Ishikawa (cell line): ENCODE measurements at regions not wholly inside any gene's neighbourhood (a gene's known extent, or its start where the extent isn't known, plus 50 kb on each side); places are given as distances from the start of the nearest gene placed in this dataset.

ENCODE experiments used
- CEBPB ChIP-seq: IDR thresholded peaks from 2 replicates; pipeline ENCODE4 v1.6.1; 2012
- CREB1 ChIP-seq: IDR thresholded peaks from 2 replicates; pipeline ENCODE4 v1.6.1; 2012; ENCODE audit warnings: low read depth
- EP300 ChIP-seq: IDR thresholded peaks from 2 replicates; pipeline ENCODE4 v1.6.1; 2012; ENCODE audit warnings: borderline replicate concordance
- FOXM1 ChIP-seq: IDR thresholded peaks from 2 replicates; pipeline ENCODE4 v1.6.1; 2012; ENCODE audit warnings: low read depth, borderline replicate concordance
- NFIC ChIP-seq: IDR thresholded peaks from 2 replicates; pipeline ENCODE4 v1.6.1; 2012
- RAD21 ChIP-seq: IDR thresholded peaks from 2 replicates; pipeline ENCODE4 v1.6.1; 2012; ENCODE audit warnings: low read depth
- TAF1 ChIP-seq: IDR thresholded peaks from 2 replicates; pipeline ENCODE4 v1.6.1; 2012; ENCODE audit warnings: low read depth, mild to moderate bottlenecking
- YY1 ChIP-seq: IDR thresholded peaks from 2 replicates; pipeline ENCODE4 v1.6.1; 2012; ENCODE audit warnings: low read depth
- TF ChIP-seq, protein P1 (sequence below): IDR thresholded peaks from 2 replicates; pipeline ENCODE4 v1.6.1; 2012; ENCODE audit warnings: low read depth, mild to moderate bottlenecking
- TF ChIP-seq, protein P2 (sequence below): IDR thresholded peaks from 2 replicates; pipeline ENCODE4 v1.6.1; 2012

DNA sequence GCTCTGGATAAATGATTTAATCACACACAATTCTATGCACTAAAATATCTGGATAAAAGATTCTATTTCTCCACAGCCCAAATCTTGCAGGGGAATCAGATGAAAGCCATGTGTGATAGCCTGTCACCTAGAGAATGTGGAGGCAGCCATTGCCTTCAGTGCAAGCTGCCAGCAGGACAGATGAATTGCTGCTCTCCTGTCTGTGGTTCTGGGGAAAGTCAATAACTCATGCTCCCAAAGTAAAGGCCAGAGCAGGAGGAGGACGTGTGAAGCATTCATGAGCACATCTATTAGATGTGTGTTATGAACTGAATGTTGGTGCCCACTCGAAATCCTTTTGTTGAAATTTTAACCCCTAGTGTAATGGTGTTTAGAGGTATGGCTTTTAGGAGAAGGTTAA is 195.1 kb downstream of the RDH14 start:
- TF ChIP-seq, protein P1, sequence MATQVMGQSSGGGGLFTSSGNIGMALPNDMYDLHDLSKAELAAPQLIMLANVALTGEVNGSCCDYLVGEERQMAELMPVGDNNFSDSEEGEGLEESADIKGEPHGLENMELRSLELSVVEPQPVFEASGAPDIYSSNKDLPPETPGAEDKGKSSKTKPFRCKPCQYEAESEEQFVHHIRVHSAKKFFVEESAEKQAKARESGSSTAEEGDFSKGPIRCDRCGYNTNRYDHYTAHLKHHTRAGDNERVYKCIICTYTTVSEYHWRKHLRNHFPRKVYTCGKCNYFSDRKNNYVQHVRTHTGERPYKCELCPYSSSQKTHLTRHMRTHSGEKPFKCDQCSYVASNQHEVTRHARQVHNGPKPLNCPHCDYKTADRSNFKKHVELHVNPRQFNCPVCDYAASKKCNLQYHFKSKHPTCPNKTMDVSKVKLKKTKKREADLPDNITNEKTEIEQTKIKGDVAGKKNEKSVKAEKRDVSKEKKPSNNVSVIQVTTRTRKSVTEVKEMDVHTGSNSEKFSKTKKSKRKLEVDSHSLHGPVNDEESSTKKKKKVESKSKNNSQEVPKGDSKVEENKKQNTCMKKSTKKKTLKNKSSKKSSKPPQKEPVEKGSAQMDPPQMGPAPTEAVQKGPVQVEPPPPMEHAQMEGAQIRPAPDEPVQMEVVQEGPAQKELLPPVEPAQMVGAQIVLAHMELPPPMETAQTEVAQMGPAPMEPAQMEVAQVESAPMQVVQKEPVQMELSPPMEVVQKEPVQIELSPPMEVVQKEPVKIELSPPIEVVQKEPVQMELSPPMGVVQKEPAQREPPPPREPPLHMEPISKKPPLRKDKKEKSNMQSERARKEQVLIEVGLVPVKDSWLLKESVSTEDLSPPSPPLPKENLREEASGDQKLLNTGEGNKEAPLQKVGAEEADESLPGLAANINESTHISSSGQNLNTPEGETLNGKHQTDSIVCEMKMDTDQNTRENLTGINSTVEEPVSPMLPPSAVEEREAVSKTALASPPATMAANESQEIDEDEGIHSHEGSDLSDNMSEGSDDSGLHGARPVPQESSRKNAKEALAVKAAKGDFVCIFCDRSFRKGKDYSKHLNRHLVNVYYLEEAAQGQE, result no peak
- TF ChIP-seq CEBPB, result no peak
- TF ChIP-seq FOXM1, result no peak
- TF ChIP-seq CREB1, result no peak
- TF ChIP-seq, protein P2, sequence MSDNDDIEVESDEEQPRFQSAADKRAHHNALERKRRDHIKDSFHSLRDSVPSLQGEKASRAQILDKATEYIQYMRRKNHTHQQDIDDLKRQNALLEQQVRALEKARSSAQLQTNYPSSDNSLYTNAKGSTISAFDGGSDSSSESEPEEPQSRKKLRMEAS, result no peak
- TF ChIP-seq TAF1, result no peak
- TF ChIP-seq NFIC, result no peak
- no peak for TF ChIP-seq YY1
- no peak for TF ChIP-seq RAD21
- no peak for TF ChIP-seq EP300
